ENCODE measurements at regions not wholly inside any gene's neighbourhood (a gene's known extent, or its start where the extent isn't known, plus 50 kb on each side); places are given as distances from the start of the nearest gene placed in this dataset.

DNA sequence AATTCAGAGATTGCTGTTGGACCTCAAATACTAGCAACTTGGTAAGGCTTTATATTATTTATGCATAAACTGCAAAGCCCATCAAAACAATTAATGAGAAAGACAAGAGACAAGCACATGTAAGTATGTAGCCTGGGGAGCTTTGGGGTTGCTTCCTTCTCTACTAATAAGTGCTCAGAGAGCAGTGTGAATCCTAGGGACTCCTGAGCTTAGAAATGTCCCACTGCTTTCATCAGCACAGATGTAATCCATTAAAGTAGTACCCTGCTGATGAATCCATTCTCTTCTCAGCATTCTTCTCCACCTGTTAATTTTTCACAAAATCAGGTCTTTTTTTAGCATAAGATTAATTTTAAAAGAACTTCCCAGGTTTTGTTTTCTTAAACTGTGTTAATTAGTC lies 485.6 kb downstream of the PTH2R start:
- Histone ChIP-seq H2AFZ (ENCODE audit: low read length) (no peak overlapping the region), H3K27ac (ENCODE audit: insufficient read depth, low read length) (no peak overlapping the region), H3K79me2 (ENCODE audit: control insufficient read depth, insufficient read depth, low read length) (no peaks in the 10 kb centered on the region), H3K9me3 (ENCODE audit: control insufficient read depth, insufficient read depth, low read depth, low read length) (no peaks in the 10 kb centered on the region), H3K4me1 (ENCODE audit: control insufficient read depth, extremely low read depth, insufficient read depth, low read length) (no peaks in the 10 kb centered on the region), H4K20me1 (ENCODE audit: control insufficient read depth, extremely low read depth, insufficient read depth, low read length) (no peaks in the 10 kb centered on the region), H3K4me2 (ENCODE audit: extremely low read depth, insufficient read depth, low read length) (no peak overlapping the region), H3K4me3 (replicated peaks in 1 of 4; ENCODE audit: control extremely low read depth in 1 of 4, insufficient read depth in 1 of 4, low read depth in 3 of 4, low read length in 4 of 4) (no peak overlapping the region), H3K9ac (ENCODE audit: insufficient read depth, low read length) (no peak overlapping the region), H3K27me3 (ENCODE audit: control insufficient read depth, insufficient read depth, low read length) (no peaks in the 10 kb centered on the region), H3K36me3 (ENCODE audit: control insufficient read depth, insufficient read depth, low read length) (no peaks in the 10 kb centered on the region)
- no peak for TF ChIP-seq EZH2 (IDR thresholded peaks at IDR 0.05; ENCODE audit: low read length, missing control alignments)
- TF ChIP-seq, protein P1, sequence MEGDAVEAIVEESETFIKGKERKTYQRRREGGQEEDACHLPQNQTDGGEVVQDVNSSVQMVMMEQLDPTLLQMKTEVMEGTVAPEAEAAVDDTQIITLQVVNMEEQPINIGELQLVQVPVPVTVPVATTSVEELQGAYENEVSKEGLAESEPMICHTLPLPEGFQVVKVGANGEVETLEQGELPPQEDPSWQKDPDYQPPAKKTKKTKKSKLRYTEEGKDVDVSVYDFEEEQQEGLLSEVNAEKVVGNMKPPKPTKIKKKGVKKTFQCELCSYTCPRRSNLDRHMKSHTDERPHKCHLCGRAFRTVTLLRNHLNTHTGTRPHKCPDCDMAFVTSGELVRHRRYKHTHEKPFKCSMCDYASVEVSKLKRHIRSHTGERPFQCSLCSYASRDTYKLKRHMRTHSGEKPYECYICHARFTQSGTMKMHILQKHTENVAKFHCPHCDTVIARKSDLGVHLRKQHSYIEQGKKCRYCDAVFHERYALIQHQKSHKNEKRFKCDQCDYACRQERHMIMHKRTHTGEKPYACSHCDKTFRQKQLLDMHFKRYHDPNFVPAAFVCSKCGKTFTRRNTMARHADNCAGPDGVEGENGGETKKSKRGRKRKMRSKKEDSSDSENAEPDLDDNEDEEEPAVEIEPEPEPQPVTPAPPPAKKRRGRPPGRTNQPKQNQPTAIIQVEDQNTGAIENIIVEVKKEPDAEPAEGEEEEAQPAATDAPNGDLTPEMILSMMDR (conservative IDR thresholded peaks at IDR 0.05 in 1 of 2, IDR thresholded peaks at IDR 0.05 in 1 of 2; ENCODE audit: low read depth in 1 of 2, low read length in 2 of 2), result no peak
- no peak for DNase-seq (ENCODE audit: low read depth in 2 of 2)

DNA sequence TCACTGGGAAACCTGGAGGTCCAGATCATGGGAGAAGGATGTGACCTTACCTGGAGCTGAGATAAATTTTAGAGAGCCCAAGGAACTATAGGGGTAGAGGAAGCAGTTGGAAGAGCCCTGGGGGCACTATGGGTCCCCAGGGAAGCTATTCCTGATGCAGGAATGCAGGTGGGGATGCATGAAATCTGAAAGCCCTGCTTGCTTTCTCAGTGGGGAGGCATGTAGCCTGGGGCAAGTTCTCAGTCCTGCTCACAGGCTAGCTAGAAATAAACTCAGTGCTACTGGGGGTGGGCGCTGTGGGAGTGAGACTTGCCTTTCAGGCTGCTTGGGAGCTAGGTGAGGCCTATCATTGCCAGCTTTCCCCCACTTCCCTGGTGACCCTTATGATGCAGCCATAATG lies 499.7 kb downstream of the PTH2R start:
- H3K36me3 ChIP-seq (ENCODE audit: control insufficient read depth, insufficient read depth, low read length), result no peaks in the 10 kb centered on the region
- no peak overlapping the region for H3K4me2 ChIP-seq (ENCODE audit: extremely low read depth, insufficient read depth, low read length)
- no peak for DNase-seq (ENCODE audit: low read depth in 2 of 2)
- no peaks in the 10 kb centered on the region for H3K4me1 ChIP-seq (ENCODE audit: control insufficient read depth, extremely low read depth, insufficient read depth, low read length)
- H3K9ac ChIP-seq (ENCODE audit: insufficient read depth, low read length), result no peak overlapping the region
- H3K4me3 ChIP-seq (replicated peaks in 1 of 4; ENCODE audit: control extremely low read depth in 1 of 4, insufficient read depth in 1 of 4, low read depth in 3 of 4, low read length in 4 of 4), result no peak overlapping the region
- TF ChIP-seq EZH2 (IDR thresholded peaks at IDR 0.05; ENCODE audit: low read length, missing control alignments), result no peak
- TF ChIP-seq, protein P1 (conservative IDR thresholded peaks at IDR 0.05 in 1 of 2, IDR thresholded peaks at IDR 0.05 in 1 of 2; ENCODE audit: low read depth in 1 of 2, low read length in 2 of 2), result no peak
- H2AFZ ChIP-seq (ENCODE audit: low read length), result no peak overlapping the region
- no peaks in the 10 kb centered on the region for H4K20me1 ChIP-seq (ENCODE audit: control insufficient read depth, extremely low read depth, insufficient read depth, low read length)
- no peaks in the 10 kb centered on the region for H3K9me3 ChIP-seq (ENCODE audit: control insufficient read depth, insufficient read depth, low read depth, low read length)
- no peaks in the 10 kb centered on the region for H3K27me3 ChIP-seq (ENCODE audit: control insufficient read depth, insufficient read depth, low read length)
- no peaks in the 10 kb centered on the region for H3K79me2 ChIP-seq (ENCODE audit: control insufficient read depth, insufficient read depth, low read length)
- no peak overlapping the region for H3K27ac ChIP-seq (ENCODE audit: insufficient read depth, low read length)

DNA sequence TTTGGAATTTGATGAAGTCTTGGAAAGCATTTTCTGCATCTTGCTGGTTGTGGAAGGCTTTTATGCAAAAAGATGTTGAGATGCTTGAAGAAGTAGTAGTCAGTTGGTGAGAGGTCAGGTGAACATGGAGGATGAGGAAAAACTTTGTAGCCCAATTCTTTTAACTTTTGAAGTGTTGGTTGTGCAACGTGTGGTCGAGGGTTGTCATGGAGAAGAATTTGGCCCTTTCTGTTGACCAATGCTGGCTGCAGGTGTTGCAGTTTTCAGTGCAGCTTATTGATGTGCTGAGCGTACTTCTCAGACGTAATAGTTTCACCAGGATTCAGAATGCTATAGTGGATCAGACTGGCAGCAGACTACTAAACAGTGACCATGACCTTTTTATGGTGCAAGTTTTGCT lies 508.4 kb upstream of the MAP2 start:
- no peak overlapping the region for H3K4me2 ChIP-seq (ENCODE audit: extremely low read depth, insufficient read depth, low read length)
- H3K27me3 ChIP-seq (ENCODE audit: control insufficient read depth, insufficient read depth, low read length), result no peaks in the 10 kb centered on the region
- H3K36me3 ChIP-seq (ENCODE audit: control insufficient read depth, insufficient read depth, low read length), result no peaks in the 10 kb centered on the region
- no peaks in the 10 kb centered on the region for H3K9me3 ChIP-seq (ENCODE audit: control insufficient read depth, insufficient read depth, low read depth, low read length)
- no peak overlapping the region for H3K9ac ChIP-seq (ENCODE audit: insufficient read depth, low read length)
- H3K4me3 ChIP-seq (replicated peaks in 1 of 4; ENCODE audit: control extremely low read depth in 1 of 4, insufficient read depth in 1 of 4, low read depth in 3 of 4, low read length in 4 of 4), result no peak overlapping the region
- H3K79me2 ChIP-seq (ENCODE audit: control insufficient read depth, insufficient read depth, low read length), result no peaks in the 10 kb centered on the region
- no peak overlapping the region for H3K27ac ChIP-seq (ENCODE audit: insufficient read depth, low read length)
- H3K4me1 ChIP-seq (ENCODE audit: control insufficient read depth, extremely low read depth, insufficient read depth, low read length), result no peaks in the 10 kb centered on the region
- no peak overlapping the region for H2AFZ ChIP-seq (ENCODE audit: low read length)
- no peak for DNase-seq (ENCODE audit: low read depth in 2 of 2)
- H4K20me1 ChIP-seq (ENCODE audit: control insufficient read depth, extremely low read depth, insufficient read depth, low read length), result no peaks in the 10 kb centered on the region
- TF ChIP-seq, protein P1 (conservative IDR thresholded peaks at IDR 0.05 in 1 of 2, IDR thresholded peaks at IDR 0.05 in 1 of 2; ENCODE audit: low read depth in 1 of 2, low read length in 2 of 2), result no peak
- TF ChIP-seq EZH2 (IDR thresholded peaks at IDR 0.05; ENCODE audit: low read length, missing control alignments), result no peak
